HG03457 (cell line): ENCODE measurements at regions not wholly inside any gene's neighbourhood (a gene's known extent, or its start where the extent isn't known, plus 50 kb on each side); places are given as distances from the start of the nearest gene placed in this dataset.

Source experiments
- ATAC-seq: cut with Tn5 transposase; IDR thresholded peaks from one replicate; pipeline ENCODE4 v1.9.1; 2021; ENCODE audit warnings: moderate number of reproducible peaks; ENCODE audit not compliant: unreplicated experiment

- ATAC-seq = no peak
These were observed 276.2 kb downstream of the NPIPA8 start for GRCh38 chr16:18060351-18060750.

- no peak for ATAC-seq
These were observed 277.0 kb downstream of the NPIPA8 start for GRCh38 chr16:18059577-18059976.

- no peak for ATAC-seq
These were observed 277.4 kb downstream of the NPIPA8 start for GRCh38 chr16:18059089-18059488.

GRCh38 chr16:18055411-18055916, 281.1 kb downstream of the NPIPA8 start:
- ATAC-seq = no peak

- ATAC-seq = no peak
These were observed 285.8 kb downstream of the NPIPA8 start for GRCh38 chr16:18050777-18051176.

GRCh38 chr16:18050234-18050633, 286.3 kb downstream of the NPIPA8 start:
- no peak for ATAC-seq

- ATAC-seq = no peak
These were observed 286.9 kb downstream of the NPIPA8 start for GRCh38 chr16:18049547-18050133.

GRCh38 chr16:18048853-18049546, 287.5 kb downstream of the NPIPA8 start:
- ATAC-seq = no peak

- no peak for ATAC-seq
These were observed 288.8 kb downstream of the NPIPA8 start for GRCh38 chr16:18047761-18048160.

GRCh38 chr16:18045356-18045755, 291.2 kb downstream of the NPIPA8 start:
- no peak for ATAC-seq

- no peak for ATAC-seq
These were observed 294.4 kb downstream of the NPIPA8 start for GRCh38 chr16:18041864-18042834.

GRCh38 chr16:18039931-18040330, 296.6 kb downstream of the NPIPA8 start:
- no peak for ATAC-seq

GRCh38 chr16:18037051-18037450, 299.5 kb downstream of the NPIPA8 start:
- ATAC-seq = no peak

- ATAC-seq = no peak
These were observed 311.9 kb downstream of the NPIPA8 start for GRCh38 chr16:18024611-18025010.

GRCh38 chr16:18018376-18018775, 318.2 kb downstream of the NPIPA8 start:
- no peak for ATAC-seq

GRCh38 chr16:18013863-18014262, 322.7 kb downstream of the NPIPA8 start:
- ATAC-seq = no peak

- ATAC-seq = no peak
These were observed 328.2 kb downstream of the NPIPA8 start for GRCh38 chr16:18008356-18008755.

- no peak for ATAC-seq
These were observed 333.5 kb downstream of the NPIPA8 start for GRCh38 chr16:18003033-18003432.

GRCh38 chr16:17998996-17999395, 337.5 kb downstream of the NPIPA8 start:
- ATAC-seq = no peak

GRCh38 chr16:17998550-17998949, 338.0 kb downstream of the NPIPA8 start:
- no peak for ATAC-seq

GRCh38 chr16:17994027-17994426, 342.5 kb downstream of the NPIPA8 start:
- ATAC-seq = no peak
